HepG2 (cell line): ENCODE measurements at regions not wholly inside any gene's neighbourhood (a gene's known extent, or its start where the extent isn't known, plus 50 kb on each side); places are given as distances from the start of the nearest gene placed in this dataset.

Source experiments
- ATAC-seq: fragments of 200-7000 bp; cut with Tn5 transposase; 3 replicates; pipeline ENCODE4 v1.9.1; 2020; ENCODE audit warnings: mild to moderate bottlenecking, moderate library complexity
- BruUV-seq: library from RNA; stranded (reverse); fragments of 400-500 nt; replicated peaks from 2 replicates; lab custom pipeline; 2021; lab: Mats Ljungman, UMichigan
- CTCF ChIA-PET: fragments of 300-600 bp; formaldehyde crosslinking; extraction: SDS; loops from one replicate; lab custom pipeline; 2021; ENCODE audit warnings: low total read pairs, inconsistent platforms, low intra/inter-chr PET ratio; lab: Yijun Ruan, JAX
- POLR2A ChIA-PET: fragments of 350-600 bp; sonication (Branson Sonifier 250); formaldehyde crosslinking; loops from one replicate; lab custom pipeline; 2020; ENCODE audit warnings: antibody characterized with exemption, inconsistent platforms; lab: Yijun Ruan, JAX
- DNase-seq: peaks from one replicate; pipeline ENCODE4 v3.0.0-alpha.2; 2015; ENCODE audit warnings: low spot score
- FAIRE-seq: peaks from 3 replicates; lab custom pipeline; 2011; peaks lifted over from hg19 to GRCh38; lab: Jason Lieb, UNC
- H2AFZ ChIP-seq: one replicate; pipeline ENCODE4 v1.6.1; 2011; ENCODE audit warnings: low read length, inconsistent platforms
- H3K27ac ChIP-seq: fragments of 300-600 bp; 3 replicates; pipeline ENCODE4 v1.8.0; 2011; ENCODE audit warnings: mixed run types, mild to moderate bottlenecking, mixed read lengths, low read length, inconsistent platforms; ENCODE audit not compliant: insufficient read depth; ENCODE audit errors: extremely low read length
- H3K27me3 ChIP-seq, 2 experiments: fragments of 200-600 bp in 1 of 2; 2 replicates in 1 of 2; 3 replicates in 1 of 2; pipeline versions ENCODE4 v1.6.0 to v1.8.0; 2011; ENCODE audit warnings: low read length in 2 of 2, mild to moderate bottlenecking in 2 of 2, moderate library complexity in 2 of 2, inconsistent platforms in 1 of 2; ENCODE audit not compliant: insufficient read depth in 2 of 2, control insufficient read depth in 1 of 2
- H3K36me3 ChIP-seq, 2 experiments: fragments of 200-600 bp in 1 of 2; replicated peaks in 1 of 2; 2 replicates in 1 of 2; 3 replicates in 1 of 2; pipeline versions ENCODE4 v1.5.1 to v1.8.0; 2011; ENCODE audit warnings: low read length in 2 of 2, inconsistent platforms in 1 of 2; ENCODE audit not compliant: insufficient read depth in 2 of 2, control insufficient read depth in 1 of 2
- H3K4me1 ChIP-seq: 2 replicates; pipeline ENCODE4 v1.5.1; 2012; ENCODE audit warnings: low read length, inconsistent platforms; ENCODE audit not compliant: insufficient read depth
- H3K4me2 ChIP-seq: 2 replicates; pipeline ENCODE4 v1.6.0; 2011; ENCODE audit warnings: low read depth, low read length, inconsistent platforms
- H3K4me3 ChIP-seq, 3 experiments: fragments of 200-600 bp in 1 of 3; sonication (generic), shearing (Covaris generic) in 1 of 3; replicated peaks in 1 of 3; 2 replicates each; pipeline ENCODE4 v1.5.1; 2011 to 2016; ENCODE audit warnings: low read length in 3 of 3, inconsistent platforms in 2 of 3, low read depth in 2 of 3, mild to moderate bottlenecking in 2 of 3, control low read depth in 1 of 3, mixed read lengths in 1 of 3; ENCODE audit not compliant: insufficient read depth in 1 of 3
- H3K79me2 ChIP-seq: one replicate; pipeline ENCODE4 v1.6.1; 2011; ENCODE audit warnings: low read length, inconsistent platforms; ENCODE audit not compliant: insufficient read depth
- H3K9ac ChIP-seq: 2 replicates; pipeline ENCODE4 v1.6.0; 2011; ENCODE audit warnings: mild to moderate bottlenecking, low read depth, low read length, inconsistent platforms; ENCODE audit not compliant: insufficient read depth
- H3K9me3 ChIP-seq: 2 replicates; pipeline ENCODE4 v1.5.1; 2012; ENCODE audit warnings: mild to moderate bottlenecking, low read length
- H4K20me1 ChIP-seq: 2 replicates; pipeline ENCODE4 v1.6.0; 2011; ENCODE audit warnings: inconsistent platforms, mild to moderate bottlenecking, low read length, moderate library complexity; ENCODE audit not compliant: insufficient read depth
- ATF2 ChIP-seq: sonication (generic); formaldehyde crosslinking; IDR thresholded peaks from 2 replicates; pipeline ENCODE4 v1.4.0; 2020; ENCODE audit warnings: missing genetic modification reagents
- ATF7-NPFF ChIP-seq: sonication (generic); formaldehyde crosslinking; IDR thresholded peaks from 2 replicates; pipeline ENCODE4 v1.8.1; 2023; ENCODE audit warnings: mild to moderate bottlenecking, low read depth, missing genetic modification reagents, moderate library complexity
- BCLAF1 ChIP-seq: fragments of 450-650 bp; IDR thresholded peaks from 2 replicates; pipeline ENCODE4 v1.6.1; 2017; ENCODE audit warnings: mild to moderate bottlenecking
- CENPX ChIP-seq: sonication (generic); formaldehyde crosslinking; IDR thresholded peaks from 2 replicates; pipeline ENCODE4 v1.9.0; 2021; ENCODE audit warnings: mild to moderate bottlenecking, missing genetic modification reagents, moderate library complexity
- IRF9 ChIP-seq: sonication (generic); formaldehyde crosslinking; IDR thresholded peaks from 2 replicates; pipeline ENCODE4 v1.8.0; 2022; ENCODE audit warnings: missing genetic modification reagents, mild to moderate bottlenecking, borderline replicate concordance
- KAT7 ChIP-seq: IDR thresholded peaks from 2 replicates; pipeline ENCODE4 v1.6.1; 2018; ENCODE audit warnings: borderline replicate concordance, missing compliant biosample characterization
- MAFF ChIP-seq: IDR thresholded peaks from 2 replicates; pipeline ENCODE4 v1.6.1; 2011; ENCODE audit warnings: low read depth, low read length, improper control_type of control experiment
- RFX1 ChIP-seq: fragments of 450-650 bp; IDR thresholded peaks from 2 replicates; pipeline ENCODE4 v1.6.1; 2017
- TARDBP ChIP-seq: sonication (generic); formaldehyde crosslinking; IDR thresholded peaks from 2 replicates; pipeline ENCODE4 v1.8.0; 2022; ENCODE audit warnings: mild to moderate bottlenecking, missing genetic modification reagents
- TRIM22 ChIP-seq: fragments of 450-650 bp; IDR thresholded peaks from 2 replicates; pipeline ENCODE4 v1.6.1; 2017
- YEATS2 ChIP-seq: sonication (generic); formaldehyde crosslinking; IDR thresholded peaks from 2 replicates; pipeline ENCODE4 v1.4.0; 2020; ENCODE audit warnings: missing genetic modification reagents, borderline replicate concordance
- ZNF124 ChIP-seq: sonication (generic); formaldehyde crosslinking; IDR thresholded peaks from 2 replicates; pipeline ENCODE4 v1.4.0; 2020; ENCODE audit warnings: missing genetic modification reagents
- ZNF180 ChIP-seq: sonication (generic); formaldehyde crosslinking; IDR thresholded peaks from 2 replicates; pipeline ENCODE4 v1.4.0; 2020; ENCODE audit warnings: low read depth, missing genetic modification reagents, borderline replicate concordance
- ZNF3 ChIP-seq: IDR thresholded peaks from 2 replicates; pipeline ENCODE4 v1.7.0; 2017; ENCODE audit warnings: inconsistent platforms
- ZNF331 ChIP-seq: sonication (generic); formaldehyde crosslinking; IDR thresholded peaks from 2 replicates; pipeline ENCODE4 v1.4.0; 2020; ENCODE audit warnings: missing genetic modification reagents
- ZNF496 ChIP-seq: sonication (generic); formaldehyde crosslinking; IDR thresholded peaks from 2 replicates; pipeline ENCODE4 v1.8.1; 2023; ENCODE audit warnings: mild to moderate bottlenecking, moderate library complexity, missing genetic modification reagents; ENCODE audit not compliant: insufficient replicate concordance
- ZNF678 ChIP-seq: sonication (generic); formaldehyde crosslinking; IDR thresholded peaks from 2 replicates; pipeline ENCODE4 v1.4.0; 2020; ENCODE audit warnings: mild to moderate bottlenecking, missing genetic modification reagents
- in situ Hi-C: cut with HindIII; loops from 2 replicates; pipeline ENCODE4 v1.10.0; 2017; ENCODE audit warnings: low pct_unique_long_range_greater_than_20kb; ENCODE audit not compliant: extremely low pct_ligation_motif_present
- intact Hi-C: fragments of 100-400 bp; cut with micrococcal nuclease; formaldehyde crosslinking; loops from one replicate; pipeline ENCODE4 v1.10.0; 2022; ENCODE audit not compliant: unreplicated experiment

GRCh38 chr1:57843760-57844159, 419.9 kb upstream of the DAB1 start:
- H4K20me1 ChIP-seq, result no peaks in the 10 kb centered on the region
- H3K9me3 ChIP-seq, result peaks cover 35% of the 10 kb centered on the region
- no peaks in the 10 kb centered on the region for H3K4me1 ChIP-seq
- no peaks in the 10 kb centered on the region for H3K36me3 ChIP-seq
- ATAC-seq (no peak), DNase-seq (no peak), FAIRE-seq (no peak)
- intact Hi-C loops (no loop called here), in situ Hi-C loops (no loop called here)
- no peak overlapping the region for H3K27ac ChIP-seq
- no peak overlapping the region for H2AFZ ChIP-seq
- no peaks in the 10 kb centered on the region for H3K27me3 ChIP-seq
- no peaks in the 10 kb centered on the region for H3K79me2 ChIP-seq
- no peak overlapping the region for H3K4me2 ChIP-seq
- H3K9ac ChIP-seq, result no peak overlapping the region
- no peak for TF ChIP-seq IRF9 (CRISPR knock-in tag)
- no peak for TF ChIP-seq MAFF
- no peak for TF ChIP-seq ZNF331 (CRISPR knock-in tag)
- no peak for TF ChIP-seq CENPX
- no peak for TF ChIP-seq ZNF124 (CRISPR knock-in tag)
- TF ChIP-seq ZNF3 (CRISPR knock-in tag), result no peak
- no peak for TF ChIP-seq TARDBP (CRISPR knock-in tag)
- TF ChIP-seq RFX1, result no peak
- no peak for TF ChIP-seq YEATS2
- TF ChIP-seq ZNF496 (CRISPR knock-in tag), result no peak
- no peak for TF ChIP-seq BCLAF1
- TF ChIP-seq ZNF678 (CRISPR knock-in tag), result no peak
- TF ChIP-seq ATF7-NPFF, result no peak
- no peak for TF ChIP-seq ZNF180 (CRISPR knock-in tag)
- no peak for TF ChIP-seq TRIM22
- TF ChIP-seq KAT7, result no peak
- no peak for TF ChIP-seq ATF2 (CRISPR knock-in tag)
- no peak overlapping the region for H3K4me3 ChIP-seq
- ChIA-PET POLR2A (no interaction called here), CTCF (no interaction called here)
- no TSS peak for BruUV-seq
